Inflammatory macrophage treated with lipopolysaccharide for 4 hours (primary cell): ENCODE measurements at regions not wholly inside any gene's neighbourhood (a gene's known extent, or its start where the extent isn't known, plus 50 kb on each side); places are given as distances from the start of the nearest gene placed in this dataset.

ENCODE experiments used
- DNase-seq: peaks from one replicate; pipeline ENCODE4 v3.0.0-alpha.2; 2020

GRCh38 chr2:38202713-38203445 lies 126.9 kb upstream of the CYP1B1 start:
- no peak for DNase-seq

GRCh38 chr2:38201784-38202183 lies 125.8 kb upstream of the CYP1B1 start:
- DNase-seq, result no peak

- DNase-seq, result no peak
Measured at GRCh38 chr2:38200598-38200997, 124.6 kb upstream of the CYP1B1 start.

- DNase-seq, result no peak
Measured at GRCh38 chr2:38199127-38199526, 123.2 kb upstream of the CYP1B1 start.

GRCh38 chr2:38194751-38195150 lies 118.8 kb upstream of the CYP1B1 start:
- no peak for DNase-seq

GRCh38 chr2:38192976-38193375 lies 117.0 kb upstream of the CYP1B1 start:
- DNase-seq, result no peak

- DNase-seq, result no peak
Measured at GRCh38 chr2:38192046-38192445, 116.1 kb upstream of the CYP1B1 start.

- DNase-seq, result no peak
Measured at GRCh38 chr2:38191516-38191915, 115.6 kb upstream of the CYP1B1 start.

- no peak for DNase-seq
Measured at GRCh38 chr2:38190542-38191218, 114.7 kb upstream of the CYP1B1 start.

GRCh38 chr2:38187541-38188011 lies 111.6 kb upstream of the CYP1B1 start:
- DNase-seq, result no peak

- DNase-seq, result peak; percentile 68
Measured at GRCh38 chr2:38185012-38185491, 109.1 kb upstream of the CYP1B1 start.

- no peak for DNase-seq
Measured at GRCh38 chr2:38182492-38183003, 106.6 kb upstream of the CYP1B1 start.

GRCh38 chr2:38181806-38182491 lies 106.0 kb upstream of the CYP1B1 start:
- DNase-seq, result no peak

- no peak for DNase-seq
Measured at GRCh38 chr2:38180754-38181153, 104.8 kb upstream of the CYP1B1 start.

GRCh38 chr2:38178556-38179419 lies 102.8 kb upstream of the CYP1B1 start:
- DNase-seq, result peak; percentile 96

GRCh38 chr2:38178119-38178518 lies 102.2 kb upstream of the CYP1B1 start:
- peak; percentile 88 for DNase-seq

GRCh38 chr2:38176619-38177021 lies 100.7 kb upstream of the CYP1B1 start:
- DNase-seq, result peak; percentile 76

- DNase-seq, result peak; percentile 98
Measured at GRCh38 chr2:38174646-38175423, 98.9 kb upstream of the CYP1B1 start.

GRCh38 chr2:38174131-38174530 lies 98.2 kb upstream of the CYP1B1 start:
- no peak for DNase-seq

GRCh38 chr2:38173683-38174082 lies 97.7 kb upstream of the CYP1B1 start:
- DNase-seq, result no peak

- DNase-seq, result no peak
Measured at GRCh38 chr2:38171208-38171855, 95.4 kb upstream of the CYP1B1 start.
